ENCODE measurements at regions not wholly inside any gene's neighbourhood (a gene's known extent, or its start where the extent isn't known, plus 50 kb on each side); places are given as distances from the start of the nearest gene placed in this dataset.

DNA sequence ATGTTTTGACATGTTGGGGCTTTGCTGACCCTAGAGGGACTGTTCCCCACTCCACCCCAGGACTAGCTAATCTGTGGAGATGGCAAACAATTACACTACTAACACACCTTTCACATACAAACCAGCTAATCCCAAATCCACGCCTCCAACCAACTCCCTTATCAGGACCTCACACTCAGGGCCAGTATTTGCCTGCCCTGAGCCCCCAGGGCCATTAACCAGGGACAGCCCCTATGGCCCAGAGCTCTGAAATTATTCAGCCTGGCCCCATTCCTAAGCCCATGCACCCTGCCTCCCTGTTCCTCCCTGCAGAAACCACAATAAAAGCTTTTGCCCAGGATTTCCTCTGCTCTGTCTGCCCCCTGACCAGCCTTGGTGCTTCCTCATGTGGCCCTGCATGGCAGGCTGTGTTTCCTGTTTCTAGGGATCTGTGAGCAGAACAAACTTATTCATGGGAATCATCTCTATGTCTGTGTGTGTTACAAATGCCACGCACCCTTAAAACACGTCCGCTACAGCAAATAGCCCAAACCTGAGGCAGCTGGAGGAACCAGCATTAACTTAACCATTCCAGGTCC lies 121.2 kb downstream of the PXDC1 start:
- no peaks in the 10 kb centered on the region for H3K36me3 Mint-ChIP-seq
- Histone ChIP-seq H3K9me3 (ENCODE audit: control insufficient read depth, insufficient read depth, low read length) (no peaks in the 10 kb centered on the region), H3K27me3 (ENCODE audit: control insufficient read depth, insufficient read depth, low read length) (no peaks in the 10 kb centered on the region), H3K4me1 (ENCODE audit: control insufficient read depth, insufficient read depth, low read length) (no peaks in the 10 kb centered on the region), H3K36me3 (ENCODE audit: control insufficient read depth, insufficient read depth, low read length) (no peaks in the 10 kb centered on the region), H3K4me3 (ENCODE audit: low read length) (no peak overlapping the region), H3K27ac (ENCODE audit: low read length) (no peak overlapping the region)
- H3K27ac Mint-ChIP-seq, result no peak overlapping the region
- intact Hi-C loops (cut with micrococcal nuclease), result no loop called here
- H3K4me3 Mint-ChIP-seq, result no peak overlapping the region
- no peak for DNase-seq
- TF ChIP-seq, protein P1, sequence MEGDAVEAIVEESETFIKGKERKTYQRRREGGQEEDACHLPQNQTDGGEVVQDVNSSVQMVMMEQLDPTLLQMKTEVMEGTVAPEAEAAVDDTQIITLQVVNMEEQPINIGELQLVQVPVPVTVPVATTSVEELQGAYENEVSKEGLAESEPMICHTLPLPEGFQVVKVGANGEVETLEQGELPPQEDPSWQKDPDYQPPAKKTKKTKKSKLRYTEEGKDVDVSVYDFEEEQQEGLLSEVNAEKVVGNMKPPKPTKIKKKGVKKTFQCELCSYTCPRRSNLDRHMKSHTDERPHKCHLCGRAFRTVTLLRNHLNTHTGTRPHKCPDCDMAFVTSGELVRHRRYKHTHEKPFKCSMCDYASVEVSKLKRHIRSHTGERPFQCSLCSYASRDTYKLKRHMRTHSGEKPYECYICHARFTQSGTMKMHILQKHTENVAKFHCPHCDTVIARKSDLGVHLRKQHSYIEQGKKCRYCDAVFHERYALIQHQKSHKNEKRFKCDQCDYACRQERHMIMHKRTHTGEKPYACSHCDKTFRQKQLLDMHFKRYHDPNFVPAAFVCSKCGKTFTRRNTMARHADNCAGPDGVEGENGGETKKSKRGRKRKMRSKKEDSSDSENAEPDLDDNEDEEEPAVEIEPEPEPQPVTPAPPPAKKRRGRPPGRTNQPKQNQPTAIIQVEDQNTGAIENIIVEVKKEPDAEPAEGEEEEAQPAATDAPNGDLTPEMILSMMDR (IDR thresholded peaks at IDR 0.05), result no peak
- no peak for ATAC-seq
- H3K9me3 Mint-ChIP-seq, result no peaks in the 10 kb centered on the region
- H3K27me3 Mint-ChIP-seq (ENCODE audit: low read depth in 2 of 2), result peaks cover 17 to 37% of the 10 kb centered on the region in 2 donors
- 79% methylated on average over 4 of the region's 4 CpGs for WGBS (ENCODE audit: insufficient coverage)
- H3K4me1 Mint-ChIP-seq, result no peaks in the 10 kb centered on the region

DNA sequence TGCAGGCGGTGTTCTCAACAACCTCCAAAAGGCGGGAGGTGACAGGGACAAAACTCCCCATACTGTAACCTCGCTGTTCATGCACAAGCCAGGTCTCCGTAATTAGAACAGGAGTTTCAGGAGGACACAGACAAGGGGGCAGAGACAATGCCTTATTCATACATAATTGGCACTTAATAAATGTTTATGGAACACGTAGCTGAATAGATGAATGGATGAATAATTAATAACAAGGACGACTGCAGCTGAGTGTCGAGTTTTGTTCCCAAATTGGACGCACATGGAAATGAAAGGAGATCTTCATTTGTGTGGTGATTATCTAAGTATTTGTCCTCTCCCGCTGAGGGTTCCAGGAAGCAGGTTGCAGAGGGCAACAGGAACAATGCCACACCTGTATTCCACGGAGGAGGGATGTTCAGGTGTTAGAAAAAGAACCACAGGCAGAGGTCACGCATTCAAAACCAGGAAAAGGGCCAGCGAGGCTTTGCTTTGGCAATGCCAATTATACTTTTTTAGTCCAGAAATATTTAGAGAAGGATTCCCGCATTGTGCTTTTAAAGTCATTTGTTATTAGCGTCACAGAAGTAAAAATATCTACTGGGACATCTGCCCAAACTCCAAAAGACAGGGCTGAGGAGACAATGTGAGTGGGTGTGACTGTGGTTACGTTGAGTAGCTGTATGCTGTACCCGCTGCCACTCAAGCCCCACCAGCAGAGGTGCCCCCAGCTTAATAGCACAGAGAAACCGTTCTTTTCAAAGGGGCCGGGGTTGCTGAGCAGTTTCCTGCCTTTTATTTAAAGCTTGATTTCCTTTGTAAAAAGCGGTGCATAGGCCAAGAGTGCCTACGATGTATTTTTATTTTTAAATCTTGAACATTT lies 123.3 kb downstream of the PXDC1 start:
- Histone ChIP-seq H3K36me3 (ENCODE audit: control insufficient read depth, insufficient read depth, low read length) (no peaks in the 10 kb centered on the region), H3K4me3 (ENCODE audit: low read length) (no peak overlapping the region), H3K9me3 (ENCODE audit: control insufficient read depth, insufficient read depth, low read length) (no peaks in the 10 kb centered on the region), H3K4me1 (ENCODE audit: control insufficient read depth, insufficient read depth, low read length) (no peaks in the 10 kb centered on the region), H3K27ac (ENCODE audit: low read length) (no peak overlapping the region), H3K27me3 (ENCODE audit: control insufficient read depth, insufficient read depth, low read length) (no peaks in the 10 kb centered on the region)
- H3K27me3 Mint-ChIP-seq (ENCODE audit: low read depth in 2 of 2), result peaks cover 33 to 41% of the 10 kb centered on the region in 2 donors
- H3K27ac Mint-ChIP-seq, result no peak overlapping the region
- TF ChIP-seq, protein P1 (IDR thresholded peaks at IDR 0.05), result no peak
- H3K36me3 Mint-ChIP-seq, result no peaks in the 10 kb centered on the region
- no peak overlapping the region for H3K4me3 Mint-ChIP-seq
- peaks cover 0 to 5% of the 10 kb centered on the region in 2 donors for H3K4me1 Mint-ChIP-seq
- intact Hi-C loops (cut with micrococcal nuclease), result no loop called here
- 38% methylated on average over 20 of the region's 20 CpGs for WGBS (ENCODE audit: insufficient coverage)
- DNase-seq (peak in 1 of 2 donors; percentile 28), ATAC-seq (no peak)
- no peaks in the 10 kb centered on the region for H3K9me3 Mint-ChIP-seq

DNA sequence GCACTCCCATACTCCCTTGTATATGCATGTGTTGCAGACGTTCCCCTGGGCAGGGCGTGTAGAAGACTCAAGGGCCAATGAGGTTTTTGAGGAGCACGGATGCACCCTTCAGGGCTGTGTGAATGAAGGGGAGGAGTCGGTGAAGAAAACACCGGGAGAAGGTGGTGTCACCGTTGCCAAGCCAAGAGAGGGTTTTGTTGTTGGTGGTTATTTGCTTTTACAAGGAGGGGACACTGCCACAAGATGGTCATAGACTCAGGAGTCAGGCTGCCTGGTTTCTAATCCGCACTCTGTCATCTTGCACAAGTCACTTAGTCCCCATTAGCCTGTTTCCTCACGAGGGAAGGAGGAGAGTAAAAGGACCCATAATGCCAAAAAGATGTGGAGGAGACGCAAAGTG lies 124.0 kb downstream of the PXDC1 start:
- Mint-ChIP-seq H3K27ac (no peak overlapping the region), H3K36me3 (no peaks in the 10 kb centered on the region), H3K4me1 (peaks cover 0 to 5% of the 10 kb centered on the region in 2 donors), H3K9me3 (no peaks in the 10 kb centered on the region), H3K4me3 (no peak overlapping the region), H3K27me3 (ENCODE audit: low read depth in 2 of 2) (peaks cover 33 to 41% of the 10 kb centered on the region in 2 donors)
- DNase-seq, result no peak
- no peak overlapping the region for H3K4me3 ChIP-seq (ENCODE audit: low read length)
- no peaks in the 10 kb centered on the region for H3K9me3 ChIP-seq (ENCODE audit: control insufficient read depth, insufficient read depth, low read length)
- no peak overlapping the region for H3K27ac ChIP-seq (ENCODE audit: low read length)
- no peaks in the 10 kb centered on the region for H3K27me3 ChIP-seq (ENCODE audit: control insufficient read depth, insufficient read depth, low read length)
- H3K36me3 ChIP-seq (ENCODE audit: control insufficient read depth, insufficient read depth, low read length), result no peaks in the 10 kb centered on the region
- 88% methylated on average over 9 of the region's 9 CpGs for WGBS (ENCODE audit: insufficient coverage)
- intact Hi-C loops (cut with micrococcal nuclease), result no loop called here
- H3K4me1 ChIP-seq (ENCODE audit: control insufficient read depth, insufficient read depth, low read length), result no peaks in the 10 kb centered on the region
- TF ChIP-seq, protein P1 (IDR thresholded peaks at IDR 0.05), result no peak
- no peak for ATAC-seq

Data from natural killer cell (primary cell).